Fibroblast of pulmonary artery (primary cell): ENCODE measurements at regions not wholly inside any gene's neighbourhood (a gene's known extent, or its start where the extent isn't known, plus 50 kb on each side); places are given as distances from the start of the nearest gene placed in this dataset.

Experiments used
- DNase-seq: peaks from one replicate; pipeline ENCODE4 v3.0.0-alpha.2; 2010; ENCODE audit warnings: low read depth
- H3K4me3 ChIP-seq: replicated peaks from 2 replicates; pipeline ENCODE4 v1.5.1; 2011; ENCODE audit warnings: low read depth, mild to moderate bottlenecking, control low read depth, low read length, moderate library complexity
- TF ChIP-seq, protein P1 (sequence below): IDR thresholded peaks from 2 replicates; pipeline ENCODE4 v1.5.1; 2011; ENCODE audit warnings: mild to moderate bottlenecking, control low read depth, low read length, inconsistent platforms; ENCODE audit errors: missing control alignments

DNA sequence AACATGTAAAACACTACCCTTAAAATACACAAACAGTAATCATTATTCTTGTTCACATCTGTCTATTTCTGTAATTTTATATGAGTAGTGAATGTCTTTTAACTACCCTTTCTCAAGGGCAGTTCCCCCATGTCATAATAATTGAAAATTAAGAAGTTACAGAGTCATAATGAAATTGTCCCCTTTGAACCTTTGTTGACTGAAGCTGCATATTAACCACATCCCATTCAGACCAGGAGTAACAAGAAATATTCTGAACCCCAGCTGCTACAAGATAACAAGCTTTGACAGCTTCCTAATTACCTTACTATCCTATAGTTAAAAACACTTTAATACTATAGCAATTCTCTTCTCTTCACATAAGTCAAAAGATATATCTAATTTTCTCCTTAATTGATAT, 635.9 kb upstream of the SUCLG2 start:
- TF ChIP-seq, protein P1, sequence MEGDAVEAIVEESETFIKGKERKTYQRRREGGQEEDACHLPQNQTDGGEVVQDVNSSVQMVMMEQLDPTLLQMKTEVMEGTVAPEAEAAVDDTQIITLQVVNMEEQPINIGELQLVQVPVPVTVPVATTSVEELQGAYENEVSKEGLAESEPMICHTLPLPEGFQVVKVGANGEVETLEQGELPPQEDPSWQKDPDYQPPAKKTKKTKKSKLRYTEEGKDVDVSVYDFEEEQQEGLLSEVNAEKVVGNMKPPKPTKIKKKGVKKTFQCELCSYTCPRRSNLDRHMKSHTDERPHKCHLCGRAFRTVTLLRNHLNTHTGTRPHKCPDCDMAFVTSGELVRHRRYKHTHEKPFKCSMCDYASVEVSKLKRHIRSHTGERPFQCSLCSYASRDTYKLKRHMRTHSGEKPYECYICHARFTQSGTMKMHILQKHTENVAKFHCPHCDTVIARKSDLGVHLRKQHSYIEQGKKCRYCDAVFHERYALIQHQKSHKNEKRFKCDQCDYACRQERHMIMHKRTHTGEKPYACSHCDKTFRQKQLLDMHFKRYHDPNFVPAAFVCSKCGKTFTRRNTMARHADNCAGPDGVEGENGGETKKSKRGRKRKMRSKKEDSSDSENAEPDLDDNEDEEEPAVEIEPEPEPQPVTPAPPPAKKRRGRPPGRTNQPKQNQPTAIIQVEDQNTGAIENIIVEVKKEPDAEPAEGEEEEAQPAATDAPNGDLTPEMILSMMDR, result no peak
- H3K4me3 ChIP-seq, result no peak overlapping the region
- no peak for DNase-seq

DNA sequence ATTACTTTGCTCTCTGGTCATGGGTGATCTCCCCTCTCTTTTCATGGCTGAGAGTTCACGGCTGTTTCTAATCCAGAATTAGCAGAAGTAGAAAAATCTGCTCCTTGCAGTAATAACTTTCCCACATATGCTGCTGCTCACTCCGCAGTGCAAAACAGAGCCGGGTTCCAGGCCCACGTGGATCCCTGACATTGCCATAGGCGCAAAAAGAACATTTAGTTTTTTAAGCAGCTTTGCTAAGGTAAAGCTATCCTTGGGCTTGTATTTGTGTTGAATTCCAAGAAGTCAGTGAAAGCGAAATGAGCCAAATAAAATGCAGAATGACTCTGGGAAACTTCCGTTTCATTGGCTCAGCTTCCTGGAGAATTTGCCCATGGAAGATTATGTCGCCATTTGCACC, 633.7 kb upstream of the SUCLG2 start:
- no peak overlapping the region for H3K4me3 ChIP-seq
- TF ChIP-seq, protein P1, result no peak
- DNase-seq, result no peak

DNA sequence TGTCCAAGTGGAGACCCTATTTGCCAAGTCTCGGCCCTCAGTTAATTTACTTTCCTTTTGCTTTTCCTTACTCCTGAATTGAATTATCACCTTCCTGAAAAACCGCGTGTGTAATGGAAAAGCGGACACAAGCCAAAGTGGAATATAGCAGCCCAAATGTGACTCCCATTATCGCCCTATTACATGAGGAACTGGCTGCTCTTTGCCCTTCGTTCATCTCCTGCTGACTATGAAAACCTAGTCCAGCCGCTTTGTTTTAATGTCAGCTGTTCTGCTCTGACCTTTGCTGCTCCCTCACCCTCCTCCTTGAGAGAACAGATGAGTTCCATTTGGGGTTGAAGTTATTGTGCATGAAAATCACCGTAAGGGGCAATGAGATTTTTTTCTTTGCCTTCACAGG, 632.7 kb upstream of the SUCLG2 start:
- H3K4me3 ChIP-seq, result no peak overlapping the region
- DNase-seq, result no peak
- TF ChIP-seq, protein P1, result no peak

DNA sequence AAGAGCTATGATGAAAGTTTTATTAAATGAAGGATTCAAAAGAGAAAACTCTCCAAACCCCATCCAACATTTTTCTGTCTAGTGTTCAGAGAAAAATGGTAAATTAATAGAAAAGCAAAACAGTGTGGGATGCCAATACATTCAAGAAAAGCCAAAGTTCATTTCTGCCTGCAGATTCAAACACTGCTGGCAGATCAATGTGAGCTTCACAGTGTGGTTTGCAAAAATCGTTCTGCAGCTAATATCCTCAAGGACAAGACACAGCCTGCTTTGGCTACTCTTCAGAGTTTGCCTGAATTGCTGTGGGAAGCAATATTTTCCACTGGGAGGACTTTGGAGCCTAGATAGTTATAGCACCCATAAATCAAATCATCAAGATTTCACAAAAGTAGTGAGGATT, 619.9 kb upstream of the SUCLG2 start:
- DNase-seq, result no peak
- no peak overlapping the region for H3K4me3 ChIP-seq
- TF ChIP-seq, protein P1, result no peak

DNA sequence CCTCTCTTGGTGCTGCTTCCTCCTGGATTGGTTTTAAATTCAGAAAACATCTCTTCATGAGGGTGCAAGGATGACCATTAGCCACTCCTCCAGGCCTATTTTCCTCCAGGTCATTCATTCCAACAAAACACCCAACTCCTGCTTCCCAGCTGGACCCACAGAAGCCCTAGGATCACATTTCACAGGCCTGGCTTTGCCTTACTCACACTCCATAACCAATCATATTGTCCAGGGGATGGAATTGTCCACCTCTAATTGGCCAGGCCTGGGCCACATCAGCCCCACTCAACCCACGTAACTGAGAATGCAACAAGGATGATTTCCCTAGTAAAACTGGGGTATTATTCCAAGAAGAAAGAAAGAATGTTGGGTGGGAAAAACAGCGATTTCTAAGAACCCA, 616.7 kb upstream of the SUCLG2 start:
- DNase-seq, result no peak

DNA sequence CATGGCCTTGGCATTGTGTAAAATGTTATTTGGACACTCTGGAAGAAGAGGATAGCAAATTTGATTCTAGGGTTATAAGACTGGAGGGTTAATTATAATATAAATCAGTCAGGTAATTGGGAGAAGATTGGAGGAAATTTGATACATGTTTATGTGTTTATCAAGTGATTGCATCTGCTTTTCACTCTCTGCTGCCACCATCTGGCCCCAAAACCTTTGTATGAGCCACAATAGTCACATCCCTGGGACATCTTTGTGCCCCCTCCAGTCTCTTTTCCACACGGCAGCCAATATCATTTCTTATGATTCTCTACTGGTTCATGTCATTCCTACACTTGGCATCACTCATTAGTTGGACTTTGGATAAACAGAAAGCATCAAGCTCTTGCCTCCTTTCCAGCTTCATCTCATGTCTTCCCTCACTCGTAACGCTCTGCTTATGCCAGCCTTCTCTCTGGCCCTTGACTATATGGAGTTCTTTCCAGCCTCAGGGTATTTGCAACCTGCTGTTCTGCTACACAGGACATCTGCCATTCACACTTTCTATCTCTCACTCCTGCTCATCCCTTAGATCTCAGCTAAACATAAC, 602.3 kb upstream of the SUCLG2 start:
- TF ChIP-seq, protein P1, result no peak
- DNase-seq, result no peak
- H3K4me3 ChIP-seq, result no peak overlapping the region

More for the DNA sequence above, 616.7 kb upstream of the SUCLG2 start:
- TF ChIP-seq, protein P1, result no peak
- no peak overlapping the region for H3K4me3 ChIP-seq

DNA sequence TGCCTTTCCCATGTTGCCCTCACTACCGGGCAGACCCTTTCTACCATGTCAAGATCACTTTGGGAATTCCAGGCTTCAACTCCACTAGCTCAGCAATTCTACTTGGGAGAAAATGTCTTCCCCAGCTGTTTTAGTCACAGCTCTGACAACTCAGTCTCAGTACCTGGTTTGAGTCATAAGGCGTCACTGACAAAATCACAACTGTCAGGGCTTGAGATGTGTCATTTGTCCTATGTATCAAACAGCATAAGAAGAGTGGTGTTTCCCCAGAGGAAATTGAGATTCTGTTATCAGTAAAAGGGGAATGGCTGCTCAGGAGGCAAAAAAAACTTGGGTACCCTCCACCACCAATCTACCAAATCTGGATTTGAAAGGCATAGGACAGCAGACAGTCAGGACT, 594.9 kb upstream of the SUCLG2 start:
- H3K4me3 ChIP-seq, result no peak overlapping the region
- TF ChIP-seq, protein P1, result no peak
- DNase-seq, result no peak
